Lower lobe of right lung (tissue), 2 donors: ENCODE measurements at regions not wholly inside any gene's neighbourhood (a gene's known extent, or its start where the extent isn't known, plus 50 kb on each side); places are given as distances from the start of the nearest gene placed in this dataset.
"Not testable (repeated sequence)": the region's sequence is repeated elsewhere in the genome, so short reads cannot be mapped to it uniquely, and the experiment has no call there.

Source experiments
- ATAC-seq, 2 donors: fragments of 200-7000 bp; cut with Tn5 transposase; one replicate each; pipeline ENCODE4 v1.9.1; 2020 to 2022; ENCODE audit warnings: mild to moderate bottlenecking in 2 of 2, moderate library complexity in 2 of 2
- DNase-seq: peaks from one replicate; pipeline ENCODE4 v3.0.0-alpha.2; 2020
- H3K27ac ChIP-seq: fragments of 200-600 bp; one replicate; pipeline ENCODE4 v1.8.0; 2022
- H3K27me3 ChIP-seq: fragments of 200-600 bp; one replicate; pipeline ENCODE4 v1.8.0; 2022; ENCODE audit warnings: low read depth
- H3K36me3 ChIP-seq: fragments of 200-600 bp; one replicate; pipeline ENCODE4 v1.8.0; 2022; ENCODE audit warnings: mild to moderate bottlenecking
- H3K4me1 ChIP-seq: fragments of 200-600 bp; one replicate; pipeline ENCODE4 v1.8.0; 2022
- H3K4me3 ChIP-seq: fragments of 200-600 bp; one replicate; pipeline ENCODE4 v1.8.0; 2022; ENCODE audit warnings: mild to moderate bottlenecking
- H3K9me3 ChIP-seq: fragments of 200-600 bp; one replicate; pipeline ENCODE4 v1.8.0; 2022
- CTCF ChIP-seq: fragments of 200-600 bp; IDR thresholded peaks from one replicate; pipeline ENCODE4 v1.8.0; 2022; ENCODE audit warnings: antibody characterized with exemption, mild to moderate bottlenecking
- intact Hi-C: fragments of 100-400 bp; cut with DNase I; formaldehyde crosslinking; loops from one replicate; pipeline ENCODE4 v1.11.0; 2022
- donor health status: DM: no; HTN: yes; CAD: no; lungs with severe emphysema.

GRCh38 chr3:127082066-127082465, 99.2 kb downstream of the PLXNA1 start:
- Histone ChIP-seq H3K4me1 (no peaks in the 10 kb centered on the region), H3K4me3 (no peak overlapping the region), H3K9me3 (no peaks in the 10 kb centered on the region), H3K27me3 (no peaks in the 10 kb centered on the region), H3K27ac (no peak overlapping the region), H3K36me3 (no peaks in the 10 kb centered on the region)
- no peak for TF ChIP-seq CTCF
- DNase-seq (peak; percentile 12), ATAC-seq (no peak)
- intact Hi-C loops, result no loop called here

GRCh38 chr3:127083778-127084397, 101.0 kb downstream of the PLXNA1 start:
- no peaks in the 10 kb centered on the region for H3K27me3 ChIP-seq
- DNase-seq, result peak; percentile 28
- intact Hi-C loops, result no loop called here
- no peak for ATAC-seq
- no peak overlapping the region for H3K4me3 ChIP-seq
- H3K9me3 ChIP-seq, result no peaks in the 10 kb centered on the region
- no peak for TF ChIP-seq CTCF
- no peak overlapping the region for H3K27ac ChIP-seq
- H3K36me3 ChIP-seq, result no peaks in the 10 kb centered on the region
- H3K4me1 ChIP-seq, result no peaks in the 10 kb centered on the region

GRCh38 chr3:127084401-127084990, 101.6 kb downstream of the PLXNA1 start:
- ATAC-seq, result no peak
- Histone ChIP-seq H3K27me3 (no peaks in the 10 kb centered on the region), H3K27ac (no peak overlapping the region), H3K4me3 (no peak overlapping the region), H3K4me1 (no peaks in the 10 kb centered on the region), H3K36me3 (no peaks in the 10 kb centered on the region), H3K9me3 (no peaks in the 10 kb centered on the region)
- DNase-seq, result peak; percentile 30
- no peak for TF ChIP-seq CTCF
- intact Hi-C loops, result no loop called here

GRCh38 chr3:127085576-127085975, 102.7 kb downstream of the PLXNA1 start:
- intact Hi-C loops, result no loop called here
- Histone ChIP-seq H3K36me3 (no peaks in the 10 kb centered on the region), H3K4me1 (no peaks in the 10 kb centered on the region), H3K9me3 (no peaks in the 10 kb centered on the region), H3K4me3 (no peak overlapping the region), H3K27me3 (no peaks in the 10 kb centered on the region), H3K27ac (no peak overlapping the region)
- TF ChIP-seq CTCF, result no peak
- DNase-seq (no peak), ATAC-seq (no peak)

- intact Hi-C loops, H3K4me1 ChIP-seq, H3K9me3 ChIP-seq, H3K27me3 ChIP-seq, H3K4me3 ChIP-seq, H3K36me3 ChIP-seq, H3K27ac ChIP-seq, ATAC-seq: not testable (repeated sequence)
- DNase-seq, result peak; percentile 21
These were observed 103.7 kb downstream of the PLXNA1 start for GRCh38 chr3:127086591-127086990.

GRCh38 chr3:127087441-127087840, 104.5 kb downstream of the PLXNA1 start:
- intact Hi-C loops, result no loop called here
- peak; percentile 24 for DNase-seq

More at GRCh38 chr3:127087441-127087840, 104.5 kb downstream of the PLXNA1 start:
- no peak overlapping the region for H3K4me3 ChIP-seq
- no peak overlapping the region for H3K27ac ChIP-seq
- no peaks in the 10 kb centered on the region for H3K9me3 ChIP-seq
- H3K27me3 ChIP-seq, result no peaks in the 10 kb centered on the region
- ATAC-seq, result no peak
- no peaks in the 10 kb centered on the region for H3K36me3 ChIP-seq
- no peaks in the 10 kb centered on the region for H3K4me1 ChIP-seq
- no peak for TF ChIP-seq CTCF
